GM12873 (cell line): ENCODE measurements at regions not wholly inside any gene's neighbourhood (a gene's known extent, or its start where the extent isn't known, plus 50 kb on each side); places are given as distances from the start of the nearest gene placed in this dataset.

Experiments
- TF ChIP-seq, protein P1 (sequence below): IDR thresholded peaks from 2 replicates; pipeline ENCODE4 v1.5.1; 2012; ENCODE audit warnings: low read depth, mild to moderate bottlenecking, moderate library complexity, low read length, control low read depth; ENCODE audit not compliant: insufficient read depth; ENCODE audit errors: missing control alignments

DNA sequence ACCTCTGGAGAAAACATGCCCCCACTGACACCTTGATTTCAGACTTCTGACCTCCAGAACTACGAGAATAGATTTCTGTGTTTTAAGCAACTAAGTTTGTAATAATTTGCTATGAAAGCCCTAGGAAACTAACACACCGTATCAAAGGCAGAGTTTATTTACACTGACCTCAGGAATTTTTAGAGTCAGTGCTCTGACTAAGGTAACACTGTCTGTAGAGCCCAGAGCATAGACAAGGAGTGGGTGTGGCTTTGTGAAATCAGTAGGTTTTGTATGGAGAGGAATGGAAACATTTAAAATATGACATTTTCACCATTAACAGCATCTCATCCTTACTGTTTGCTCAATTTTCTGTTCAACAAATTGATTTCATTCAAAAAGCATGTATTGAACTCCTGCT is 764.4 kb upstream of the PCDH10 start:
- TF ChIP-seq, protein P1, sequence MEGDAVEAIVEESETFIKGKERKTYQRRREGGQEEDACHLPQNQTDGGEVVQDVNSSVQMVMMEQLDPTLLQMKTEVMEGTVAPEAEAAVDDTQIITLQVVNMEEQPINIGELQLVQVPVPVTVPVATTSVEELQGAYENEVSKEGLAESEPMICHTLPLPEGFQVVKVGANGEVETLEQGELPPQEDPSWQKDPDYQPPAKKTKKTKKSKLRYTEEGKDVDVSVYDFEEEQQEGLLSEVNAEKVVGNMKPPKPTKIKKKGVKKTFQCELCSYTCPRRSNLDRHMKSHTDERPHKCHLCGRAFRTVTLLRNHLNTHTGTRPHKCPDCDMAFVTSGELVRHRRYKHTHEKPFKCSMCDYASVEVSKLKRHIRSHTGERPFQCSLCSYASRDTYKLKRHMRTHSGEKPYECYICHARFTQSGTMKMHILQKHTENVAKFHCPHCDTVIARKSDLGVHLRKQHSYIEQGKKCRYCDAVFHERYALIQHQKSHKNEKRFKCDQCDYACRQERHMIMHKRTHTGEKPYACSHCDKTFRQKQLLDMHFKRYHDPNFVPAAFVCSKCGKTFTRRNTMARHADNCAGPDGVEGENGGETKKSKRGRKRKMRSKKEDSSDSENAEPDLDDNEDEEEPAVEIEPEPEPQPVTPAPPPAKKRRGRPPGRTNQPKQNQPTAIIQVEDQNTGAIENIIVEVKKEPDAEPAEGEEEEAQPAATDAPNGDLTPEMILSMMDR = no peak

DNA sequence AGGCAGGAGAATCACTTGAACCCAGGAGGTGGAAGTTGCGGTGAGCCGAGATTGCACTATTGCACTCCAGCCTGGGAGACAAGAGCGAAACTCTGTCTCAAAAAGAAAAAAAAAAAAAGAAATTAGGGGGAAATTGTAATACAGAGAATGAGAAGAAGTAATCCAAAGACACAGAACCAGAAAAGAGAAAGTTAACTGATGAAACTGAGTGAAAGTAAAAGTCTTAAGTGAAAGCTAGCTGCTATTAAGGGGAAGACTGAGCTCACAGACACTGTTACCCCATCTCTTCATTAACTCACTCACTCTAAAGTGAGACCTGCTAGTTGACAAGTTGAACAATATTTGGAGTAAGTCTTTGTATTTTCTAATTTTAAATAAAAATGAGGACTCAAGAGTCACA is 763.0 kb upstream of the PCDH10 start:
- TF ChIP-seq, protein P1 = no peak

DNA sequence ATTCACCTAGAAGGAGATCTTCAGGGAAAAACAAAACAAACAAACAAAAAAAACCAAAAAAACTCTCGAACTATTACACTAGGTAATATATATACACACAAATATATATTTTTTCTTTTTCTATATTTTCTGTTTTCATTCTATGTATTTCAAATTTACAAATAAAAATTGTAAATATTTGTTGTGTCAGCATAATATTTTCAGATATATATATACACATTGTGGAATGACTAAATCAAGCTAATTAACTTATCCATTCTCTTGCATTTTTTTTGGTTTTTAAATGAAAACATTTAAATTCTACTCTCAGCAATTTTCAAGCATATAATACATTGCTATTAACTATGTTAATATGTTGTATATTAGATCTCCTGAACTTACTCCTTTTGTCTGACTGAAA is 762.0 kb upstream of the PCDH10 start:
- TF ChIP-seq, protein P1 = no peak

DNA sequence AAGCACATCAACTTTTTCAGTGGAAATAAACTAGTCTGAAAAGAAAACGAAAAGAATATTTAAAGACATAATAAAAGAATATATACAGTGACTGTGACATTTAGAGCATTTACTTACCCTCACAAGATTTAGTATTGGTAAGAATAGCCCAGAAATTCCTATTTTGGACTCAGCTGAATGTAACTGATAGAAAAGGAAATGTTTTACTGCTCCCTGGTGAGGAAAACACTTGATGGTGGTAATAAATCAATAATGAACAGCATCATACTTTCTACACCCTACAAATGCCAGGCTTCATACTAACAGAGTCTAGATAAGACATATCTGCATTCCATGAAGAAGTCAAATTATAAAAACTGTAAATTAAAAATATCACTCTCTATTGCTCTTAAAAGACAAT is 753.5 kb upstream of the PCDH10 start:
- TF ChIP-seq, protein P1 = no peak

DNA sequence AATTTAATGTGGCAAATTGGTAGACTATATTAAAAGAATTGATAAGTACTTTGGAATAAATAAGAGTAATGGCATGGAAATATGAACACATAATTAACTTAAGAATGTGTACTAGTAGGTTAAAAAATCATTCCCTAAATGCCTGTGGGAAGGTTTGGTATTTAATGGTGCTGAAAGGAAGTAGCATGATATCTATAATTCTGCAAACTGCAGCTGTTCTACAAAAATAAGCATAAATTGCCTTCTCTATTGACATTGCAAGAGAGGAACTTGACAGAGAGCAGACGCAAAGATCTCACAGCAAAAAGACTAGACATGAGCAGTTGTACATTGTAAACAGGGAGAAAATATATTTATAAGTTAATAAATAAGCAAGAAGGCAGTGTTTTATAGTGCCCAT is 752.5 kb upstream of the PCDH10 start:
- TF ChIP-seq, protein P1 = no peak

DNA sequence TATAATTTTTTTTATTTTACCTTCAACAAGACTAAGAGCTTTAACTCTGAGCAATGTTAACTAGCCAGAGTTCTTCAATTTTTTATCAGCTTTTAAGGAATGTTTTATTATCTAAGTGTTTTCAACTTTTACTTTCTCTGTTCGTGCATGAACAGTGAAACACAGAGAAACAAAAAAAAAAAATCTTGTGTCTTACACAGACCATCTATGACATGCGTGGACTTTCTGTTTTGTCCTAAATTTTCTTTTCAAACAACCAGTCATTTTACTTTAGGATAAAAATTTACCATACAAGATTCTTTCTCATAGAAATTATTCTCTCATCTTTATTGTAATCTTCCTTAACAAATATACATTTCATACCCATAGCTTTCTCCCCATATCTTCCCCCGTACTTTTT is 731.9 kb upstream of the PCDH10 start:
- TF ChIP-seq, protein P1 = no peak

DNA sequence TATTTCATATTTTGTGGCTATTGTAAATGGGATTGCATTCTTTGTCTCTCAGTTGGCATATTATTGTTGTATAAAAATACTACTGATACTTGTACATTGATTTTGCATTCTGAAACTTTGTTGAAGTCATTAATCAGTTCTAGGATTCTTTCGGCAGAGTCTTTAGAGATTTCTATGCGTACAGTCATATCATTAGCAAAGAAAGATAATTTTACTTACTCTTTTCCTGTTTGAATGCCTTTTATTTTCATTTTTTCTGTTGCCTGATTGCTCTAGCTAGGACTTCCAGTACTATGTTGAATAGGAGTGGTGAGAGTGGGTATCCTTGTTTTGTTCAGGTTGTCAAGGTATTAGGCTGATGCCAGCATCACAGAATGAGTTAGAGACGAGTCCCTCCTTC is 722.0 kb upstream of the PCDH10 start:
- TF ChIP-seq, protein P1 = no peak

DNA sequence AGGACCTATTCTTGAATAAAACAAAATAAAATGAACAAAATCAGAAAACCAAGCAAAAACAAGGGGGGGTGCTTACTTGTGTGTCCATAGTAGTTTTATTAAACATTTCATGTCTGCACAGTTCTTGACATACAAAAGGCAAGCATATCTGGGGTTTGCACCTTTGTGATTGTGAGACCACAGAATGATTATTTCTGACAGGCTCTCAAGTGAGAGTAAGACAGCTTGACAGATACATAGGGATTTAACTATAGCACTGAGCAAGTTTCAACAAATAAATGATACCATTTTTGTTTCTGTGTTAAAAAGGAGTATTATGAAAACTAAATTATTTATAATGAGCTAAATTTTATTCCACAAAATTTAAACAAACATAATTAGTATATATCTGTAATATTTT is 712.0 kb upstream of the PCDH10 start:
- TF ChIP-seq, protein P1 = no peak
